GM13976 (cell line): ENCODE measurements at regions not wholly inside any gene's neighbourhood (a gene's known extent, or its start where the extent isn't known, plus 50 kb on each side); places are given as distances from the start of the nearest gene placed in this dataset.

ENCODE experiments used
- DNase-seq: peaks from one replicate; pipeline ENCODE4 v3.0.0; 2012; ENCODE audit warnings: low spot score
- in situ Hi-C: fragments of 300-500 bp; cut with MboI; formaldehyde crosslinking; loops from one replicate; pipeline ENCODE4 v1.12.0; 2022; ENCODE audit warnings: low sequenced_read_pairs, mixed read lengths, inconsistent platforms; ENCODE audit not compliant: unreplicated experiment
- TF ChIP-seq, protein P1 (sequence below): IDR thresholded peaks from 2 replicates; pipeline ENCODE4 v1.5.1; 2012; ENCODE audit warnings: borderline replicate concordance, mild to moderate bottlenecking; ENCODE audit not compliant: insufficient read depth; ENCODE audit errors: extremely low read depth, missing control alignments, control extremely low read depth

- in situ Hi-C loops: loop anchor here (25.0 kb wide), 1 partner anchor 489 kb away; no protein-coding TSS in a partner anchor
- no peak for DNase-seq
- TF ChIP-seq, protein P1, sequence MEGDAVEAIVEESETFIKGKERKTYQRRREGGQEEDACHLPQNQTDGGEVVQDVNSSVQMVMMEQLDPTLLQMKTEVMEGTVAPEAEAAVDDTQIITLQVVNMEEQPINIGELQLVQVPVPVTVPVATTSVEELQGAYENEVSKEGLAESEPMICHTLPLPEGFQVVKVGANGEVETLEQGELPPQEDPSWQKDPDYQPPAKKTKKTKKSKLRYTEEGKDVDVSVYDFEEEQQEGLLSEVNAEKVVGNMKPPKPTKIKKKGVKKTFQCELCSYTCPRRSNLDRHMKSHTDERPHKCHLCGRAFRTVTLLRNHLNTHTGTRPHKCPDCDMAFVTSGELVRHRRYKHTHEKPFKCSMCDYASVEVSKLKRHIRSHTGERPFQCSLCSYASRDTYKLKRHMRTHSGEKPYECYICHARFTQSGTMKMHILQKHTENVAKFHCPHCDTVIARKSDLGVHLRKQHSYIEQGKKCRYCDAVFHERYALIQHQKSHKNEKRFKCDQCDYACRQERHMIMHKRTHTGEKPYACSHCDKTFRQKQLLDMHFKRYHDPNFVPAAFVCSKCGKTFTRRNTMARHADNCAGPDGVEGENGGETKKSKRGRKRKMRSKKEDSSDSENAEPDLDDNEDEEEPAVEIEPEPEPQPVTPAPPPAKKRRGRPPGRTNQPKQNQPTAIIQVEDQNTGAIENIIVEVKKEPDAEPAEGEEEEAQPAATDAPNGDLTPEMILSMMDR: no peak
These were observed 115.0 kb upstream of the TMPRSS2 start for GRCh38 chr21:41622831-41623548.

GRCh38 chr21:41622201-41622600 lies 114.2 kb upstream of the TMPRSS2 start:
- TF ChIP-seq, protein P1: no peak
- no peak for DNase-seq
- in situ Hi-C loops: loop anchor here (25.0 kb wide), 1 partner anchor 490 kb away; no protein-coding TSS in a partner anchor

DNA sequence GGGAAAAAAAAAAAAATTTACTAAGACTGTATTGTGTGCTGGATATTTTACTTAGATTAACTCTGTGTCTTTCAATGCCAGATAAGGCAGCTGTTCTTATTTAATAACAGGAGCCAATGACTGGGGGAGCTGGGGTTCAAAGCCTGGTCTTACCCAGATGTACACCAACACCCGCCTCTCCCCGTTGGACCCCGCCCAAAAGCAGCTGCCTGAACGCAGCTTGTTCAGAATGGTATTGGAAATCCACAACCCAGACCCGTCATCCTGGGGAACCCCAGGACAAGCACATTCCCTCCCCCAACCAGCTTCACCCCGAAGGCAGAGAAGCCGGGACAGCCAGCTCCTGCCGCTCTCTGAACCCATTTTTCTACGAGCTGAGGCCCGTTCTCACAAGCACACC lies 113.6 kb upstream of the TMPRSS2 start:
- no peak for DNase-seq
- TF ChIP-seq, protein P1: no peak
- in situ Hi-C loops: loop anchor here (25.0 kb wide), 1 partner anchor 491 kb away; no protein-coding TSS in a partner anchor

GRCh38 chr21:41620982-41621381 lies 113.0 kb upstream of the TMPRSS2 start:
- TF ChIP-seq, protein P1: no peak
- in situ Hi-C loops: loop anchor here (25.0 kb wide), 1 partner anchor 491 kb away; no protein-coding TSS in a partner anchor
- no peak for DNase-seq

GRCh38 chr21:41620541-41620940 lies 112.6 kb upstream of the TMPRSS2 start:
- in situ Hi-C loops: loop anchor here (25.0 kb wide), 1 partner anchor 492 kb away; no protein-coding TSS in a partner anchor

DNA sequence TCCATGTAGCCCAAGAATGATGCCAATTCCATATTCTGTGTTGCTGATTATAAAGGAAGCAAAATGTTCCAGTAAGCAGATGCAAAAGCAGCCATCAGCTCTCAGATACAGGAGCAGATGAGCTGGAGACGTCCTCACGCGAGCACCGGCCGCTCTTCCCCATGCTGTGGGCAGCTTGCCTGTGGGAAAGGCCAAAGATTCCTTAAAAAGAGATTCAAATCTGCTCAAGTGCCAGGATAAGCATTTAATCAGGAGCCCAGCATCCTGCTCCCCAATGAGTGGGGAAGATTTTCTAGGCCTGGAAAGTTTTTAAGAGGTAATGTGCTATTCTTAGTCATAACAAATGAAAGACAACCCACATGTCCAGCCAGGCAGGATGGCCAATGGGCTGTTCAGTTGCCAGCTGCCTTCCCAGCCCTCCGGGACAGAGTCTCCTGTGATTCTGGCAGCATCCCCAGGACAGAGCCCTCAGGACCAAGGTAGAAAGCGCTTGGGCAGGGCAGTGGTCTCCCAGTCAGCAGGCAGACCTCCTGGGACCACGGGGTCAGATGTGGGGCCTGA lies 108.2 kb upstream of the TMPRSS2 start:
- DNase-seq: no peak
- in situ Hi-C loops: loop anchor here (25.0 kb wide), 1 partner anchor 496 kb away; no protein-coding TSS in a partner anchor
- TF ChIP-seq, protein P1: no peak

More at GRCh38 chr21:41620541-41620940, 112.6 kb upstream of the TMPRSS2 start:
- TF ChIP-seq, protein P1: no peak
- DNase-seq: no peak
